Right renal cortex interstitium (tissue), 3 donors: ENCODE measurements at regions not wholly inside any gene's neighbourhood (a gene's known extent, or its start where the extent isn't known, plus 50 kb on each side); places are given as distances from the start of the nearest gene placed in this dataset.

Experiments
- DNase-seq, 3 donors: peaks; one replicate each; pipeline ENCODE4 v3.0.0-alpha.2; 2013; ENCODE audit warnings: low read depth in 3 of 3, low spot score in 2 of 3

DNA sequence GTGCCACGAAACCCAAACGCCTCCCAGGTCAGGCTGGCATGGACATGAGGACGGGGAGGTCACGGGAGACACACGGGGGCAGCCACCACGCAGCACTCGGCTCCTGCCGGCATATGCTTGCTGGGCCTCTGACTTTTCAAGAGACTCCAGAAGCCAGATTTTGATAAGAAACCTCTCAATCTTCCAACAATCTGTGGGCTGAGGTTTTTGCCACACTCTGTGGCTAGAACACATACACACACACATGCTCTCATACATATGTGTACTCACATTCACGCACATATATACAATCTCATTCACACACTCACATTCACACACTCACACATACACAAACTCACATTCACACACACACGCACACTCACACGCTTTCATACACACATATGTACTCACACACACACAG is 86.7 kb upstream of the LINGO1 start:
- no peak for DNase-seq

DNA sequence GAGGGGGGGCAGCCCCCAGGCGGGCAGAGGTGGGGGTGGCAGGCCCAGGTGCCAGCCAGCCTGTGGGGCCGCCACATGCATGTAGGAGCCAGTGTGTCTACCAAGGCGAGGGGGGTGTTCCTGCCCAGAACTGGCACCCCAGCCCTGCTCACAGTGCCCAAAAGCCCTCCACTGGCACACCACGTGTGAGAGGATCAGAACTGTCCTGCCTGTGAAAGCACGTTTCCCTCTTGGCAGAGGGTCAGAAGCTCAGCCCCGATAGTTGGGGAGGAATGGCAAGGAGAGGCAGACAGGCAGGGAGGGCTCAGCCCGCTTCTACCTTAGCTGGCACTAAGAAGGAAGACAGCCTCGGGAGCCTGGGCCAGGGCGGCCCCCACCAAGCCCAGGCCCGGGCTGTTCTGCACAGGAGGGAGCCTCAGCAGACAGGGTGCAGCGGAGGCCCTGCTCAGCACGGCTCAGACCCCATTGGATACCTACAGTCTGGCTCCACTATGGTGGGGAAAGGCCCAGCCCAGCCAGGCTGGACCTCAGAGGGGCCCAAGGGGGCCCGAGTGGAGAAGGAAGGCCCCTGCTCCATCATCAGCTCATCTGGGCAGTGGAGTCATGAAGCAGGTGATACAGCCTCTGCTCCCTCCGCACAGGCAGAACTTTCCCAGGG is 84.8 kb upstream of the LINGO1 start:
- DNase-seq, result no peak

DNA sequence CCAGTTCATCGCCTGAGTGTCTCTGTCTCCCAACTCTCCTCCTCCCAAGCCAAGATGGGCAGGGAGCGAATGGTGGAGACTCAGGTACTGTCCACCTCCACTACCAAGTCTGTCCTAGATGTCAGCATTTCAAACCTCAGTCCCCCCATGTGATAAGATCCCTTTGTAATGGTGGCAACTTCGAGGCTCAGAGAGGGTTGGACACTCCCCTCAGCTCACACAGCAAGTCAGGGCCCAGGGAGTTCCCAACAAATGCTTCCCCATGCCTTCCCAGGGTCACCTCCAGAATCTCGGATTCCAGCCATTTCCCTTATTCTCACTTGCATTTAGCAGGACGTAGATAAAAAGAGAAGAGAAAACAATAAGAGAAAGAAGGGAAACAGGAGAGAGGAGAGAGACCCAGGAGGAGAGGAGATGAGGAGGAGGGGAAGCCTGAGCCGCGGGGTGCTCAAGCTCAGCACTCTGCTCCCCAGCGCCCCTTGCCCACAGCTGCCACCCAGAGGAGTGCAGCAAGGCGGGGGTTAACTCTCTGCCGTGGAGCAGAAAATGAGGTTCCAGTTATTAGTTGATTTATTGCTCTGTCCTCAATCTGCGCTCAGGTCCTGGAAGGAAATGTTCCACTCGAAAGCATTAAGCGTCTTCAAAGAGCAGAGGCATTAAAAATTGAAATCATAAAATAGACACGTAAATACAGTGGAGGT is 84.1 kb upstream of the LINGO1 start:
- DNase-seq, result no peak

GRCh38 chr15:77715860-77716259 is 83.1 kb upstream of the LINGO1 start:
- no peak for DNase-seq

DNA sequence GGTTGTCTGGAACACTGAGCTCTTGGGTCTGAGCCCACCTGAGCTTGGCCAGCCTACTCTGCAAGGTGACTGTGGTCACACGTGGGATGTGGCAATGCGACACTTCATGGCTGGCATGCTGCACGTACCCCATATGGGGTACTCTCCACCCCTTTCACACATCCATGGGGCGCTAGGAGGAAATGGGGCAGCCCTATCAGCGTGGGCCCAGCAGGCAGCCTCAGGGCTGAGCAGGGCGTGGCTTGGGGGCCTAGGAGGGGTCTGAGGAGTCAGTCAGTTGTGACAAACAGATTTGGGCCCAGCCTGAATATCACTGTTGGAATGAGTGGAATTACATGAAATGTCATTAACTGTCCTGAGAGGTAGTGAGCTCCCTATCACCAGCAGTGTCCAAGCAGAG is 82.3 kb upstream of the LINGO1 start:
- no peak for DNase-seq

DNA sequence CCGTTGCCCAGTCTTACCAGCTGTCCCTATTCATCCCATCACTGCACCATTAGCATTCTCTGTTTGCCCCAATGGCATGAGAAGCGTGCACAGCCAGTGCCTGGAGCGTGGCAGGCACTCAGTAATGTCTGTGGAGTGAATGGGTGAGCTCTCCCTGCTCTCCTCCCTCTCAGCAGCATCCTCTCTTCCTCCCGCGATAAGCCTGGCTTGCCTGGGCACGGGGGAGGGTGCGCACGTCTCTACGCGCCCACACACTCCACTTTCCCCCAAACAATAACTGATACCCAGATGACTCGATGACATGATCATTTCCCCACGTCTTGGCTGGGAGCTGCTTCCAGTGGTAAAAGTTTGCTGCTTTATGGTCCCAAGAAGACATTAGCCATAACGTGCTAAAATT is 81.8 kb upstream of the LINGO1 start:
- no peak for DNase-seq

DNA sequence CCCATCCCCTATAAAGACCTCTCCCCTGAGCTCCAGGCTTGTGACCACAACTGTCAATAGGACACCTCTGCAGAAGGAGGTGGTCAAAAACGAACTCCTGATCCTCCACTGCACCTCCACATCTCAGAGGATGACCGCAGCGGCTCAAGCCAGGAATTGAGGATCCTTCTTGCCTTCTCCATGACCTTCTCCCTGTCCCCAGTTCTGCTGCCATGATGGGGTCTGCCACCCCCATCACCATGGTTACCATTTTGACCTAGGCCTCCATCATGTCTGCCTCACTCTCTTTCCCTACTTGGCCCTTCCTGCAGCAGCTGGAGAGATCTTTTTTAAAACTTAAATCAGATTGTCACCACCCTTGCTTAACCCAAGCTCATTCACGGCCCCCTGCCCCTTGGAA is 81.3 kb upstream of the LINGO1 start:
- no peak for DNase-seq

DNA sequence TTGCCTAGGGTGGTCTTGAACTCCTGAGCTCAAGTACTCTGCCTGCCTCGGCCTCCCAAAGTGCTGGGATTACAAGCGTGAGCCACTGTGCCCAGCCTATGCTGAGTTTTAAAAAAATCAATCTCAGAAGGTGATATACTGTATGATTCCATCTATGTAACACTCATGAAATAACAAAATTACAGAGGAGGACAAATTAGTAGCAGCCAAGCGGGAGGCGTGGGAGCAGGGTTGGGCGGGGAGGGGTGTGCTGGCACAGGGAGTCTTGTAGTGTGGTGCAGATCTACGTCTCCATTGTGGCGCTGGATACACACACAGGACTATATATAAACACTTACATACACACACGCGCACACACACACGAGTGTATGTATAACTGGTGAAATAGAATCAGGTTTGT is 80.6 kb upstream of the LINGO1 start:
- no peak for DNase-seq

GRCh38 chr15:77712438-77712837 is 79.7 kb upstream of the LINGO1 start:
- DNase-seq, result no peak

DNA sequence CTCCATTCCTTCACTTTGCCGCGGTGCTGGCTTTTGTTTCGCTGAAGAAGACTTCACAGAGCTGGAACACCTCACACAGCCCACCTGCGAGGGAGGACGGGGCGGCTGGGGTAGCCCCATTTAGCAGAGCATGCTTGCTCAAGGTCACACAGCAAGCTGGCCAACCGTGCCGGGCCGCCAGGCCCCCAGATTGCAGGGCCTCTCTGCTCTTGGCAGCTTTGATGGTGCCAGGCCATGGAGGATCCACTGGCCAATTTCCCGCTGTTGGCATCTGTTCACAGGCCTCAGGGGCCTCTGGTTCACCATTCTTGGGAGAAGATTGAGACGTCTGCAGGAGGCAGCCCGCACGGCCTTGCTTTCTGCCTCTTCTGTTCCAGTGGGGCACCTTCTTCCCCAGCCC is 77.9 kb upstream of the LINGO1 start:
- DNase-seq, result no peak

DNA sequence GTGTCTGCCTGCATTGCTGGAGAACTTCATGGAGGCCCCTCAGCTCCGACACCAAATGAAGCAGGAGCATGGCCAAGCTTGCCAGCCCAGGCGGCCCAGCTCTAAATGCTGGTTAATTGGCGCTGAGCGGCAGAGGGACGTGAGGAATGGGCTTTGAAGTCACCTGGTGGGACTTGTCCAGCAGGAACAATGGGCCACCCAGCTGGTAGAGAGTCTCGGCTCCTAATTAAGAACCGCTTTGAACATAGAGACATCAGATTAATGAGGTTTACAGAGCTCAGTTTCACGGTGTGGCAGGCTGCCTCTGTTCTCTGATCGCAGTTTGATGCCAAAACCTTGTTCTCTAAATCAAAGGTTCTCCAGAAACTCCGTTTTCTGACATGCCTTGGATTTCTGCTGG is 77.5 kb upstream of the LINGO1 start:
- no peak for DNase-seq

DNA sequence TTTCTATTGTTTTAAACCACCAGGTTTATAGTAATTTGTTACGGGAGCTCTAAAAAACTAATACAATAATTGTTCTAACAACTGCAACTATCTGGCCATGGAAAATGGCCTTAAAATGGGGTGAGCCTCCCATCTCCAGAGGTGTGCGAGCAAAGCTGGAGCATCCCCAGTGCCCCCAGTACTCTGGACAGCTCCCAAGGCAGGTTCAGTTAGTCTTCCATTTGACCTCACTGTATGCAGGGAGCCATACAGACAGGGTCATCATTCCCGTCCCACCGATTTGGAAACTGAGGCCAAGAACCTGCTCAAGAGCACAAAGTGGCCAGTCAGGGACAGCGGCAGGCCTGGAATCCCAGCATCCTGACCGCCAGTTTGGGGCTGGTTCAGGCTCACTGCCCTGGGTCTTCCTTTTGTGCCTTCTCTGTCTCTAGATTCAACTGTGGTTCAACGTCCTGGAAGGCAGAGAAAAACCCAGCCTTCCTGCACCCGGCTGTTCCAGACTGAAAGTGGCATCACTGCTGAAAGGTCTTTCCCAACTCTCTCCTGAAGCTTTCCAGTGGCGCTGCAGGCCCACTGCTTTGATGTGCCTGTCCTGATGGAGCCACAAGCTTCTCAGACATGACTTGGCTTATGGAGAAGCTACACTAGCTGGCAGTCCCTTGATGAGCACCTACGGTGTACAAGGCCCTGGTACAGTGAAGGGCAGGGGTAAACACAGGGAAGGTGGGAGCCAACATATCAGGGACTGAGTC is 76.6 kb upstream of the LINGO1 start:
- DNase-seq, result no peak

DNA sequence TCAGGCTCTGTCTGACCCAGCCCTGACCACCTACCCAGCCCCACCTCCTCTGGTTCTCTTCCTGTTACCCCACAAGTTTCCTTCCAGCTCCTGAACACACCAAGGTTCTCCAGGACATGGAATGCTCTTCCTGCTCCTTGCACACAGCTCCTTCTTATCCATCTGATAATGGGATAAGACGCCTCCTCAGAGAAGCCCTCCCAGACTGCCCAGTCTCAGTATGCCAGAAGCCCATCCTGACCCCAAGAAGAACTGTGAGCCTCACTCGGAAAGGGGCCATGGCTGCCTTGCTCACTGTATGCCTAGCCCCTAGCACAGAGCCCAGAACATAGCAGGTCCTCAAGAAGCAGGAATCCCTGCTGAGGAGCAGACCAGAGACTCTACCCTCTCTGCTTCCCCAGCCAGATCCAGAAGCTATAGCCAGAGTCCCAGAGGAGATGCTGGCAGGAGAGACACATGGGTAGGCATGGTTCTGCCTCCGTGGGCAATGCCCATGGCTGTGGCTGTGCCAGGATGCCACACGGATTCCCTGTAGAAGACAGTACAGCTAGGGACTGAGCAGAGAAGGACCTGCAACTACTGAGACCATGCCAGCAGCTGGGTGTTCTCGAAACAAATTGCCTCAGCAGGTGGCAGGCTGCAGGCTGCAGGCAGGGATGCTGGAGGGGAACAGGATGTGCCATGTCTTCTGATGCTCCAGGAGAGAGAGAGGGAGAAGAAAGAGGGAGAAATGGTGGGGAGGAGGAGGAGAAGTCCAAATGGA is 74.0 kb upstream of the LINGO1 start:
- DNase-seq, result no peak

DNA sequence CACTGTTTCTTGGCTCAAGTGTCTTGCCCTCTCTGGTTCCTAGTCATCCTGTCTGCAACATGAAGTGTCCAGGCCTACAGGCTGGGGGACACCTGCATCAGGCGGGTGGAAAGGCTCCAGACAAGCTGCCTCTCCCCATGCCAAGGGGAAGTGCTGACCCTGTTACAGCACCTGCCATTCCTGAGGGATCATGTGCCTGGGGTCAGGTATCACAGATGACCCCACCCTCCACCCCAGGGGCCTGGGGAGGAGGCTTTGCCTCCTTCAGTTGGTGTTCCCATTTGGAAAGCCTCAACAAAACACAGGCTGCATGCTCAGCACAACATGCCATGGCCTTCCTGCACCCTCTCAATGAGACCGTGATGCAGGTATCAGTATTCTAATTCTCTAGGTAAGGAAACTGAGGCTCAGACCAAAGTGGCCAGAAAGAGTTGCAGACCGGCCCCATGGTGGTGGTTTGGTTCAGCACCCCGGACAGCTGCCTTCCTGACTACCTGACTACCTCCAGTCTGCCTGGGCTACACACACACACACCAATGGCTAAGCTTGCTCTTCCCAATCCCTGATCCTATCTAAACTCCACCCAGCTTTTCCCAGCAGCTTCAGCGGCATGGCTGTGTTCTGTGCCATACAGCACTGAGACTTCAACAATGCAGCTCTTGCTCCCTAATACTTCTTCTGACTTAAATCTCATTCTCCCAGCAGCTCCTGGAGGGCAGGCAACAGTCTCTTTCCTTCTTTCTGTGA is 69.7 kb upstream of the LINGO1 start:
- peak; percentile 25 to 59 (median 27) for DNase-seq

DNA sequence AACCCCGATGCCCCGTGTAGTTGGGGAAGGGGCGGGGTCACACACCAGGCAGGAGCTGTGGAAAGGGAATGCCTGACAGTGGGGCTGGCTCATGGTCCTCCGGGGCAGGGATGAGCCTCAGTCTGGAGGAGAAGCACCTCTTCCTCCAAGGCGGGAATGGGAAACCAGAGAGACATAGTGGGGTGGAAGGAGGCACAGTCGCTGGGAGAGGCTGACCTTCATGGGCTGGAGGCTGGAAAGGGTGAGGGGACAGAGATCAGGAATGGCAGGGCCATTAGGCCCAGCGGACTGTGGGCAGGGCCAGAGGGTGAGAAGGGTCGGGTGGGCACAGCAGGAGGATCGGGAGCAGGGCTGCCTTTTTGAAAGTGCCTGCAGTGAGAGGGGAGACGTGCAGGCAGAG is 65.8 kb upstream of the LINGO1 start:
- DNase-seq, result no peak

DNA sequence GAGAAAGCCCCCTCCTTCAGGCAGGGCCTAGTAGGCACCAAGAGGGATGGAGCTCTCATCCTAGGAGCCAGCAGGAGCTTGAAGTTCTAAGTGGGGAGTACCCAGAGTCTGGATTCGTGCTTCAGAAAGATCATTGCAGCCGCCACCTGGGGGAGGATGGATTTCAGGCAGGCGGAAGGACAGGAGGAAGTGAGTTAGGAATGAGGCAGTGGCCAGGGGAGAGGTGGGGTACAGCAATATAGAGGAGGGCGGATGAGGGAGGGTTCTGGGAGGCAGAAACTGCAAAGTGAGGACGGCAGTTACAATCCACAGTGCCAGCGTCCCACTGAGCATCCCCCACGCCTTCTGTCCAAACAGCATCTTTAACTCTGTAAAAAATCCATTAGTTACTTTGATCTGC is 65.2 kb upstream of the LINGO1 start:
- no peak for DNase-seq

GRCh38 chr15:77696871-77697270 is 64.2 kb upstream of the LINGO1 start:
- DNase-seq, result no peak

DNA sequence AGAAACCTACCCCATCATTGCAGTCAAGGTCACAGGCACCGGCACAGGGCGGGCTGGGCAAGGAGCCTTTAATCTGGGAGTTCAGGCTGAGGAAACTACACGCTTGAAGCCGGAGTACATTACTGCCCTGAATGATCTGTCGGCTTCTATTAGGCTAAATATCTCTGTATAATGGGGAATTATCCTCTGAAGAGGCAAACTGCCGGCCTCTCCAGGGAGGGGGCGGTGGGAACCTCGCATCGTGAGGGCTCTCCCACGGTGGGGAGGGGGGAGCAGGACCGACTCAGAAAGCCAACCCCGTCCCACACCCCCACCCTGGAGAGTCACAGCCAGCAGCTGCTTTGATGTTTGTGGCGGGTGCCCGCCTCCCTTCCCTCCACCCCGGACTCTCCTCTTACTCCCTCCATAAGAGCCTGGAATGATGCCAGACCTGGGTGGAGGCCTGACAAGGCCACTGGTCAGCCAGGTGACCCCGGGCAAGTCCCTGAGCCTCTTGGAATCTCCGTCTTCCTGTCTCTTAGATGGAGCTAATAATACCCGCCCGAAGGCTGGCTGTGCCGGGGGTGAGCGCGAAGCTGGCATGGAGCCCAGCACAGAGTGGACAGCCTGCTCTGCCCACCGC is 63.4 kb upstream of the LINGO1 start:
- no peak for DNase-seq

- no peak for DNase-seq
Observed at GRCh38 chr15:77695548-77695947, 62.8 kb upstream of the LINGO1 start.

DNA sequence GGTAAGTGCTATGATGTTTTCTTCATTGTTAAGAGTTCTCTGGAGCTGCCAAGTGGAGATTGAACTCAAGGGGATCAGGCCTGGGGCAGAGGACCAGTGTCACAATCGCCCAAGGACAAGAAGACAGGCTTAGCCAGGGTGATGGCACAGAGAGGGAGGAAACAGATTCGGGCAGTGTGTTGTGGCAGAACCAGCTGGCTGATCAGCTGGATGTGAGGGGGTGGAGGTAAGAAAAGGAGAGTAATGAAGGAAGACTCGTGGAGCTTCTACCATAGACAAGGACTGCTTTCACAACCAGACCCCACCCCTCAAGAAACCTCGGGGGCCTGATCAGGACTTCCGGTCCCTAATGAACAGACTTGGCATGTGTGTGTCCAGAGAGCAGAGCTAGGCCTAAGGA is 60.9 kb upstream of the LINGO1 start:
- no peak for DNase-seq
